K562 (cell line): ENCODE measurements at regions not wholly inside any gene's neighbourhood (a gene's known extent, or its start where the extent isn't known, plus 50 kb on each side); places are given as distances from the start of the nearest gene placed in this dataset.
A peak's percentile ranks its signal among the peaks of the same experiment; 100 is the strongest.

Source experiments
- CXXC5 ChIP-seq: fragments of 250-450 bp; sonication (Bioruptor Pico); IDR thresholded peaks from 2 replicates; pipeline ENCODE4 v1.8.0; 2022; ENCODE audit warnings: inconsistent platforms, mild to moderate bottlenecking, moderate library complexity
- KLF1 ChIP-seq: fragments of 450-650 bp; IDR thresholded peaks from 2 replicates; pipeline ENCODE4 v1.6.1; 2016; ENCODE audit warnings: missing genetic modification characterization, missing compliant biosample characterization
- NFE2 ChIP-seq: IDR thresholded peaks from 2 replicates; pipeline ENCODE4 v1.6.1; 2014; ENCODE audit warnings: antibody characterized with exemption, low read depth
- POLR3G ChIP-seq: IDR thresholded peaks from 2 replicates; pipeline ENCODE4 v1.6.1; 2011; ENCODE audit not compliant: insufficient read length, insufficient replicate concordance; ENCODE audit errors: extremely low read depth
- RB1 ChIP-seq: fragments of 450-650 bp; IDR thresholded peaks from 2 replicates; pipeline ENCODE4 v1.6.1; 2017; ENCODE audit warnings: low read depth, mild to moderate bottlenecking
- SMARCB1 ChIP-seq: IDR thresholded peaks from 2 replicates; pipeline ENCODE4 v1.6.1; 2011; ENCODE audit warnings: improper control_type of control experiment, low read depth; ENCODE audit not compliant: insufficient read length
- XRCC5 ChIP-seq: fragments of 200-400 bp; formaldehyde crosslinking; IDR thresholded peaks from 2 replicates; pipeline ENCODE4 v1.6.1; 2017; ENCODE audit warnings: low read depth, mild to moderate bottlenecking, low read length
- ZNF174 ChIP-seq: fragments of 250-450 bp; sonication (Bioruptor Pico); IDR thresholded peaks from 2 replicates; pipeline ENCODE4 v1.4.0; 2020; ENCODE audit warnings: mild to moderate bottlenecking
- ZNF282 ChIP-seq: sonication (generic); formaldehyde crosslinking; IDR thresholded peaks from 2 replicates; pipeline ENCODE4 v1.8.1; 2023; ENCODE audit warnings: missing genetic modification reagents
- TF ChIP-seq, protein P1 (sequence below): fragments of 450-650 bp; formaldehyde crosslinking; IDR thresholded peaks from 2 replicates; pipeline ENCODE4 v1.4.0; 2022; ENCODE audit warnings: mild to moderate bottlenecking, moderate library complexity
- TF ChIP-seq, protein P2 (sequence below), 2 experiments: IDR thresholded peaks; 2 replicates each; pipeline ENCODE4 v1.6.1; 2011; ENCODE audit warnings: borderline replicate concordance in 1 of 2, control low read depth in 1 of 2, low read depth in 1 of 2, low read length in 1 of 2, mild to moderate bottlenecking in 1 of 2, mixed read lengths in 1 of 2, moderate library complexity in 1 of 2; ENCODE audit not compliant: insufficient read depth in 1 of 2, insufficient read length in 1 of 2, poor library complexity in 1 of 2, severe bottlenecking in 1 of 2; ENCODE audit errors: extremely low read depth in 1 of 2
- TF ChIP-seq, protein P3 (sequence below), 2 experiments: fragments of 450-650 bp; conservative IDR thresholded peaks; 2 replicates each; pipeline ENCODE4 v1.6.1; 2017; ENCODE audit warnings: mild to moderate bottlenecking in 2 of 2, moderate library complexity in 2 of 2
- TF ChIP-seq, protein P4 (sequence below), 2 experiments: fragments of 450-650 bp in 1 of 2; IDR thresholded peaks; 2 replicates each; pipeline ENCODE4 v1.6.1; 2011 to 2017; ENCODE audit warnings: low read depth in 2 of 2, antibody characterized with exemption in 1 of 2, borderline replicate concordance in 1 of 2, low read length in 1 of 2, mild to moderate bottlenecking in 1 of 2, mixed read lengths in 1 of 2; ENCODE audit not compliant: control insufficient read depth in 1 of 2
- TF ChIP-seq, protein P5 (sequence below): sonication (generic); formaldehyde crosslinking; IDR thresholded peaks from 2 replicates; pipeline ENCODE4 v1.8.0; 2022; ENCODE audit warnings: mild to moderate bottlenecking, missing genetic modification reagents

DNA sequence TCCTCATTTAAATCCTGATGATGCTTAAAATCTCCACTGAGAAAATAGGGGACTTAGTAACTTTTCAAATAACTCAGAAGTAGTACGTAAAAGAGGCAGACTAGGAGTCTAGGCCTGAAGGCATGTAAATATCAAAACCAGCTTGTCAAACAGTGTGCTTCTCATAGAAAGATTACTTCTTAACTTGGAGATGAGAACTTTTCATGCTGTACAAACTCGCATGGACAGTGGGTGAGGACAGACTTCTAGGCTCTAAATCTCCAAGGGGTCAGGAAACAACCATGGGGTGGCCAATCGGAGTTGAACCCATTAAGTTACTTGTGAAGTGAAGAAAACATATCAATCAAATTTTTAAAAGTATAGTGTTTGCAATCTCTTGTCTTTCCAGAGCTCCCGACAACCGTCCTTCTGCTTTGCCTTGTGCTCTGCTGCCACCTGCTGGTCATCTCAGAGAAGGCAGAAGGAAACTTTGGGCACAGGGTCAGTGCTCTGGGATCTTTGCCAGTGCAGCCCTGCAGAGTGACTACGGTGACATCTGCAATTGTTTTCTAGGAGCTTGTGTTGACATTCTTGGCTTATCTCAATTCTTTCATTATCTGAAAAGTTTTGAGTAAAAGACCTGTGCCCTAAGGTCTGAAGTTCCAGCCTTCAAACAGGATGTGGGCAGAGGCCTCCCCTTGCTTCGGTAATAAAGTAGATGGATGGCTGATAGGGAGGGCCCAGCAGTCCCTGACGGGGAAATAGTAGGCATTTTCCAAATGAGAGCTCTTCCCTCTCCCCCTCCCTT lies 105.1 kb upstream of the PDE4B start (continued):
- TF ChIP-seq KLF1 (tag): no peak
- TF ChIP-seq, protein P1, sequence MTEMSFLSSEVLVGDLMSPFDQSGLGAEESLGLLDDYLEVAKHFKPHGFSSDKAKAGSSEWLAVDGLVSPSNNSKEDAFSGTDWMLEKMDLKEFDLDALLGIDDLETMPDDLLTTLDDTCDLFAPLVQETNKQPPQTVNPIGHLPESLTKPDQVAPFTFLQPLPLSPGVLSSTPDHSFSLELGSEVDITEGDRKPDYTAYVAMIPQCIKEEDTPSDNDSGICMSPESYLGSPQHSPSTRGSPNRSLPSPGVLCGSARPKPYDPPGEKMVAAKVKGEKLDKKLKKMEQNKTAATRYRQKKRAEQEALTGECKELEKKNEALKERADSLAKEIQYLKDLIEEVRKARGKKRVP (CRISPR knock-in tag): no peak
- TF ChIP-seq ZNF174: no peak
- no peak for TF ChIP-seq XRCC5
- TF ChIP-seq CXXC5 (CRISPR knock-in tag): peak; percentile 70
- TF ChIP-seq, protein P2, sequence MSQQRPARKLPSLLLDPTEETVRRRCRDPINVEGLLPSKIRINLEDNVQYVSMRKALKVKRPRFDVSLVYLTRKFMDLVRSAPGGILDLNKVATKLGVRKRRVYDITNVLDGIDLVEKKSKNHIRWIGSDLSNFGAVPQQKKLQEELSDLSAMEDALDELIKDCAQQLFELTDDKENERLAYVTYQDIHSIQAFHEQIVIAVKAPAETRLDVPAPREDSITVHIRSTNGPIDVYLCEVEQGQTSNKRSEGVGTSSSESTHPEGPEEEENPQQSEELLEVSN (IDR thresholded peaks at IDR 0.05; ENCODE audit: borderline replicate concordance in 1 of 2, extremely low read depth in 1 of 2, insufficient read depth in 1 of 2, insufficient read length in 1 of 2, low read depth in 1 of 2, low read length in 1 of 2, poor library complexity in 1 of 2, severe bottlenecking in 1 of 2): no peak
- TF ChIP-seq NFE2: 0 out of 2 replicates have a peak, but pooled peaks have one; percentile 25
- TF ChIP-seq, protein P3, sequence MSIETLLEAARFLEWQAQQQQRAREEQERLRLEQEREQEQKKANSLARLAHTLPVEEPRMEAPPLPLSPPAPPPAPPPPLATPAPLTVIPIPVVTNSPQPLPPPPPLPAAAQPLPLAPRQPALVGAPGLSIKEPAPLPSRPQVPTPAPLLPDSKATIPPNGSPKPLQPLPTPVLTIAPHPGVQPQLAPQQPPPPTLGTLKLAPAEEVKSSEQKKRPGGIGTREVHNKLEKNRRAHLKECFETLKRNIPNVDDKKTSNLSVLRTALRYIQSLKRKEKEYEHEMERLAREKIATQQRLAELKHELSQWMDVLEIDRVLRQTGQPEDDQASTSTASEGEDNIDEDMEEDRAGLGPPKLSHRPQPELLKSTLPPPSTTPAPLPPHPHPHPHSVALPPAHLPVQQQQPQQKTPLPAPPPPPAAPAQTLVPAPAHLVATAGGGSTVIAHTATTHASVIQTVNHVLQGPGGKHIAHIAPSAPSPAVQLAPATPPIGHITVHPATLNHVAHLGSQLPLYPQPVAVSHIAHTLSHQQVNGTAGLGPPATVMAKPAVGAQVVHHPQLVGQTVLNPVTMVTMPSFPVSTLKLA (conservative IDR thresholded peaks at IDR 0.05): no peak; a peak in 2 of 4 replicates
- TF ChIP-seq ZNF282: no peak
- TF ChIP-seq SMARCB1: no peak
- TF ChIP-seq RB1: peak; percentile 31; the same call in 1 of the 2 replicates
- TF ChIP-seq POLR3G: no peak
- TF ChIP-seq, protein P4, sequence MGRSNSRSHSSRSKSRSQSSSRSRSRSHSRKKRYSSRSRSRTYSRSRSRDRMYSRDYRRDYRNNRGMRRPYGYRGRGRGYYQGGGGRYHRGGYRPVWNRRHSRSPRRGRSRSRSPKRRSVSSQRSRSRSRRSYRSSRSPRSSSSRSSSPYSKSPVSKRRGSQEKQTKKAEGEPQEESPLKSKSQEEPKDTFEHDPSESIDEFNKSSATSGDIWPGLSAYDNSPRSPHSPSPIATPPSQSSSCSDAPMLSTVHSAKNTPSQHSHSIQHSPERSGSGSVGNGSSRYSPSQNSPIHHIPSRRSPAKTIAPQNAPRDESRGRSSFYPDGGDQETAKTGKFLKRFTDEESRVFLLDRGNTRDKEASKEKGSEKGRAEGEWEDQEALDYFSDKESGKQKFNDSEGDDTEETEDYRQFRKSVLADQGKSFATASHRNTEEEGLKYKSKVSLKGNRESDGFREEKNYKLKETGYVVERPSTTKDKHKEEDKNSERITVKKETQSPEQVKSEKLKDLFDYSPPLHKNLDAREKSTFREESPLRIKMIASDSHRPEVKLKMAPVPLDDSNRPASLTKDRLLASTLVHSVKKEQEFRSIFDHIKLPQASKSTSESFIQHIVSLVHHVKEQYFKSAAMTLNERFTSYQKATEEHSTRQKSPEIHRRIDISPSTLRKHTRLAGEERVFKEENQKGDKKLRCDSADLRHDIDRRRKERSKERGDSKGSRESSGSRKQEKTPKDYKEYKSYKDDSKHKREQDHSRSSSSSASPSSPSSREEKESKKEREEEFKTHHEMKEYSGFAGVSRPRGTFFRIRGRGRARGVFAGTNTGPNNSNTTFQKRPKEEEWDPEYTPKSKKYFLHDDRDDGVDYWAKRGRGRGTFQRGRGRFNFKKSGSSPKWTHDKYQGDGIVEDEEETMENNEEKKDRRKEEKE (IDR thresholded peaks at IDR 0.05; ENCODE audit: borderline replicate concordance in 1 of 2, control insufficient read depth in 1 of 2, low read depth in 2 of 2, low read length in 1 of 2): no peak
- TF ChIP-seq, protein P5, sequence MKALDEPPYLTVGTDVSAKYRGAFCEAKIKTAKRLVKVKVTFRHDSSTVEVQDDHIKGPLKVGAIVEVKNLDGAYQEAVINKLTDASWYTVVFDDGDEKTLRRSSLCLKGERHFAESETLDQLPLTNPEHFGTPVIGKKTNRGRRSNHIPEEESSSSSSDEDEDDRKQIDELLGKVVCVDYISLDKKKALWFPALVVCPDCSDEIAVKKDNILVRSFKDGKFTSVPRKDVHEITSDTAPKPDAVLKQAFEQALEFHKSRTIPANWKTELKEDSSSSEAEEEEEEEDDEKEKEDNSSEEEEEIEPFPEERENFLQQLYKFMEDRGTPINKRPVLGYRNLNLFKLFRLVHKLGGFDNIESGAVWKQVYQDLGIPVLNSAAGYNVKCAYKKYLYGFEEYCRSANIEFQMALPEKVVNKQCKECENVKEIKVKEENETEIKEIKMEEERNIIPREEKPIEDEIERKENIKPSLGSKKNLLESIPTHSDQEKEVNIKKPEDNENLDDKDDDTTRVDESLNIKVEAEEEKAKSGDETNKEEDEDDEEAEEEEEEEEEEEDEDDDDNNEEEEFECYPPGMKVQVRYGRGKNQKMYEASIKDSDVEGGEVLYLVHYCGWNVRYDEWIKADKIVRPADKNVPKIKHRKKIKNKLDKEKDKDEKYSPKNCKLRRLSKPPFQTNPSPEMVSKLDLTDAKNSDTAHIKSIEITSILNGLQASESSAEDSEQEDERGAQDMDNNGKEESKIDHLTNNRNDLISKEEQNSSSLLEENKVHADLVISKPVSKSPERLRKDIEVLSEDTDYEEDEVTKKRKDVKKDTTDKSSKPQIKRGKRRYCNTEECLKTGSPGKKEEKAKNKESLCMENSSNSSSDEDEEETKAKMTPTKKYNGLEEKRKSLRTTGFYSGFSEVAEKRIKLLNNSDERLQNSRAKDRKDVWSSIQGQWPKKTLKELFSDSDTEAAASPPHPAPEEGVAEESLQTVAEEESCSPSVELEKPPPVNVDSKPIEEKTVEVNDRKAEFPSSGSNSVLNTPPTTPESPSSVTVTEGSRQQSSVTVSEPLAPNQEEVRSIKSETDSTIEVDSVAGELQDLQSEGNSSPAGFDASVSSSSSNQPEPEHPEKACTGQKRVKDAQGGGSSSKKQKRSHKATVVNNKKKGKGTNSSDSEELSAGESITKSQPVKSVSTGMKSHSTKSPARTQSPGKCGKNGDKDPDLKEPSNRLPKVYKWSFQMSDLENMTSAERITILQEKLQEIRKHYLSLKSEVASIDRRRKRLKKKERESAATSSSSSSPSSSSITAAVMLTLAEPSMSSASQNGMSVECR: no peak
